Endodermal cell (in vitro differentiated cells): ENCODE measurements at regions not wholly inside any gene's neighbourhood (a gene's known extent, or its start where the extent isn't known, plus 50 kb on each side); places are given as distances from the start of the nearest gene placed in this dataset.

Experiments used
- DNase-seq: peaks from one replicate; pipeline ENCODE4 v3.0.0-alpha.2; 2017
- H3K27ac ChIP-seq: 2 replicates; pipeline ENCODE4 v1.5.1; 2013; ENCODE audit warnings: mild to moderate bottlenecking, low read depth, low read length, moderate library complexity
- H3K27me3 ChIP-seq: 2 replicates; pipeline ENCODE4 v1.6.1; 2013; ENCODE audit warnings: mild to moderate bottlenecking, low read length, moderate library complexity; ENCODE audit not compliant: insufficient read depth, control insufficient read depth, poor library complexity, severe bottlenecking
- H3K36me3 ChIP-seq: 2 replicates; pipeline ENCODE4 v1.7.0; 2013; ENCODE audit warnings: mild to moderate bottlenecking, low read length, moderate library complexity; ENCODE audit not compliant: control insufficient read depth, insufficient read depth
- H3K4me1 ChIP-seq: one replicate; pipeline ENCODE4 v1.7.0; 2013; ENCODE audit warnings: low read length; ENCODE audit not compliant: control insufficient read depth, insufficient read depth
- H3K4me3 ChIP-seq: 2 replicates; pipeline ENCODE4 v1.5.1; 2013; ENCODE audit warnings: mild to moderate bottlenecking, low read length, moderate library complexity
- H3K9ac ChIP-seq: 2 replicates; pipeline ENCODE4 v1.6.1; 2013; ENCODE audit warnings: mild to moderate bottlenecking, low read length, moderate library complexity; ENCODE audit not compliant: poor library complexity, severe bottlenecking; ENCODE audit errors: extremely low read depth
- H3K9me3 ChIP-seq: 2 replicates; pipeline ENCODE4 v1.6.1; 2013; ENCODE audit warnings: mild to moderate bottlenecking, low read length, moderate library complexity; ENCODE audit not compliant: control insufficient read depth
- H3K27ac Mint-ChIP-seq: 2 replicates; pipeline ENCODE4 v1.8.0; 2020; ENCODE audit warnings: mixed read lengths
- H3K27me3 Mint-ChIP-seq: 2 replicates; pipeline ENCODE4 v1.8.0; 2021; ENCODE audit warnings: mild to moderate bottlenecking, mixed read lengths; ENCODE audit not compliant: insufficient read depth
- H3K36me3 Mint-ChIP-seq: 2 replicates; pipeline ENCODE4 v1.8.0; 2020; ENCODE audit warnings: low read depth, mixed read lengths
- H3K4me1 Mint-ChIP-seq: 2 replicates; pipeline ENCODE4 v1.8.0; 2020; ENCODE audit warnings: mixed read lengths
- H3K4me3 Mint-ChIP-seq: 2 replicates; pipeline ENCODE4 v1.8.0; 2020; ENCODE audit warnings: mild to moderate bottlenecking, moderate library complexity, mixed read lengths
- H3K9me3 Mint-ChIP-seq: 2 replicates; pipeline ENCODE4 v1.8.0; 2020; ENCODE audit warnings: mild to moderate bottlenecking, mixed read lengths
- CTCF ChIP-seq: fragments of 200-600 bp; sonication (generic); conservative IDR thresholded peaks from 2 replicates; pipeline ENCODE4 v1.5.0; 2021; ENCODE audit warnings: antibody characterized with exemption, mild to moderate bottlenecking
- WGBS, 2 experiments: methylation state at CpG; one replicate each; pipeline versions ENCODE4 v1.1.5 to v1.1.7; 2013; ENCODE audit warnings: missing lambda C conversion rate in 2 of 2, mixed read lengths in 1 of 2; ENCODE audit not compliant: insufficient coverage in 1 of 2, insufficient read length in 1 of 2; 5-methylcytosine and 5-hydroxymethylcytosine counted together

- Histone ChIP-seq H3K4me1 (no peaks in the 10 kb centered on the region), H3K27me3 (no peaks in the 10 kb centered on the region), H3K4me3 (no peak overlapping the region), H3K27ac (no peak overlapping the region), H3K9me3 (no peaks in the 10 kb centered on the region), H3K36me3 (no peaks in the 10 kb centered on the region), H3K9ac (no peak overlapping the region)
- no peak overlapping the region for H3K4me3 Mint-ChIP-seq
- H3K27me3 Mint-ChIP-seq = no peaks in the 10 kb centered on the region
- no peaks in the 10 kb centered on the region for H3K36me3 Mint-ChIP-seq
- no peak for DNase-seq
- peak; percentile 90 for TF ChIP-seq CTCF
- WGBS, 2 experiments = 55 to 100% methylated on average over 1 to 2 of the region's 3 CpGs
- no peak overlapping the region for H3K27ac Mint-ChIP-seq
- no peaks in the 10 kb centered on the region for H3K4me1 Mint-ChIP-seq
- H3K9me3 Mint-ChIP-seq = no peaks in the 10 kb centered on the region
Observed at GRCh38 chr3:76570436-76571057, 469.4 kb upstream of the ROBO2 start.

- Mint-ChIP-seq H3K36me3 (no peaks in the 10 kb centered on the region), H3K9me3 (no peaks in the 10 kb centered on the region), H3K4me3 (no peak overlapping the region), H3K27ac (no peak overlapping the region), H3K4me1 (no peaks in the 10 kb centered on the region), H3K27me3 (no peaks in the 10 kb centered on the region)
- Histone ChIP-seq H3K9me3 (no peaks in the 10 kb centered on the region), H3K4me1 (no peaks in the 10 kb centered on the region), H3K27me3 (no peaks in the 10 kb centered on the region), H3K4me3 (no peak overlapping the region), H3K27ac (no peak overlapping the region), H3K9ac (no peak overlapping the region), H3K36me3 (no peaks in the 10 kb centered on the region)
- 87 to 100% methylated on average over 1 to 2 of the region's 2 CpGs for WGBS, 2 experiments
- DNase-seq = no peak
- TF ChIP-seq CTCF = no peak
Observed at GRCh38 chr3:76576201-76576600, 463.7 kb upstream of the ROBO2 start.

- Histone ChIP-seq H3K4me3 (no peak overlapping the region), H3K9ac (no peak overlapping the region), H3K27ac (no peak overlapping the region), H3K36me3 (no peaks in the 10 kb centered on the region), H3K27me3 (no peaks in the 10 kb centered on the region), H3K4me1 (no peaks in the 10 kb centered on the region), H3K9me3 (no peaks in the 10 kb centered on the region)
- H3K36me3 Mint-ChIP-seq = no peaks in the 10 kb centered on the region
- peaks cover 6% of the 10 kb centered on the region for H3K4me1 Mint-ChIP-seq
- H3K9me3 Mint-ChIP-seq = no peaks in the 10 kb centered on the region
- no peaks in the 10 kb centered on the region for H3K27me3 Mint-ChIP-seq
- H3K27ac Mint-ChIP-seq = no peak overlapping the region
- TF ChIP-seq CTCF = no peak
- no peak for DNase-seq
- H3K4me3 Mint-ChIP-seq = no peak overlapping the region
Observed at GRCh38 chr3:76582098-76582497, 457.8 kb upstream of the ROBO2 start.
